ENCODE measurements at regions not wholly inside any gene's neighbourhood (a gene's known extent, or its start where the extent isn't known, plus 50 kb on each side); places are given as distances from the start of the nearest gene placed in this dataset.
A peak's percentile ranks its signal among the peaks of the same experiment; 100 is the strongest.

DNA sequence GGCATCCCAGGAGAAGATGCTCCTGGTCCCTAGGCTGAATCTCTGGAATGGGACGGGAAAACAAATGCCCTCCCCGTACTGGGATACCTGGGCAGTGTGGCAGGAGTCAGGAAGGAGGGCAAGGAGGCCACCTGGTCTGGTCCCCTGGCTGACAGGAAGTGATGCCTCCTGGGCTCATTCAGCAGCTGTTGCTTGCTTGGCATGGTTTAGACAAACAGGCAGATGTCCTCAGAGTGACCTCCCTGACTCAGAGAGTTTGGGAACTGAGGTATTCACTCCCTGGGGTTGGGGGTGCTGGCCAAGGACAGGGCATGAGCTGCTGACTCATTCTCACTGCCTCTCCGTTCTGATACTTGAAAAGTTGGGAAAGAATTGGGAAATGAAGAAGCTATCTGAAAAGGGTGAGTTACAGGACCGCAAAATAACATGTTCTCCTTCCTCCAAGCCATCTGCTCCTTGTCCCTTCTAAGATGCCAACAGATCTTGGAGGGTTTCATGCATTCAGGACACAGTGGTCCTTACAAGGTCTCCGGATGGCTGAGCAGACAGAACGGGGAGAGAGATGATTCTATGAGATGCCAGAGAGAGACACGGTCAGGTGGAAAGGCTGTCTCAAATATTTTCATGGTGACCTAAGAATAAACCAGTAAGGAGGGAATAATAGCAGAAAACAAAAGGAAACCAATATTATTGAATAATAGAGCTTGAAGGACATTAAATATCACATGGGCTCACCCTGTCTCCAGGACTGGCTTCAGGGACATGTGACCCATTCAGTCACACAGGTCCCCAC, 534.5 kb downstream of the BNC2 start:
- CTCF ChIA-PET, result interaction anchor here (1.0 to 1.6 kb wide), 9 partner anchors 10 to 386 kb away, joined by 3 to 5 read pairs (median 3); no protein-coding TSS in a partner anchor
- Histone ChIP-seq H3K27ac (peak overlapping the region; percentile 96), H3K9me3 (peaks cover 7% of the 10 kb centered on the region; the same call in 1 of the 3 replicates), H3K4me1 (peaks cover 38% of the 10 kb centered on the region), H3K4me2 (peak overlapping the region; percentile 70), H3K4me3 (no peak overlapping the region)
- FAIRE-seq (peak; percentile 77), ATAC-seq (peak; percentile 88 to 93), DNase-seq (ENCODE audit: low read depth in 1 of 2, low spot score in 1 of 2) (peak; percentile 95 to 97)
- WGBS (ENCODE audit: missing lambda C conversion rate), result 20% methylated on average over 7 of the region's 7 CpGs
- POLR2A ChIA-PET, result interaction anchor here (0.6 to 2.9 kb wide), 9 partner anchors 8 to 536 kb away, joined by 4 to 17 read pairs (median 7); no protein-coding TSS in a partner anchor
- TF ChIP-seq, protein P1, sequence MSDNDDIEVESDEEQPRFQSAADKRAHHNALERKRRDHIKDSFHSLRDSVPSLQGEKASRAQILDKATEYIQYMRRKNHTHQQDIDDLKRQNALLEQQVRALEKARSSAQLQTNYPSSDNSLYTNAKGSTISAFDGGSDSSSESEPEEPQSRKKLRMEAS (IDR thresholded peaks at IDR 0.05), result peak; percentile 92
- TF ChIP-seq CHD2 (IDR thresholded peaks at IDR 0.05; ENCODE audit: low read length, partially characterized antibody) (no peak), RCOR1 (IDR thresholded peaks at IDR 0.05; ENCODE audit: low read depth, low read length) (no peak), ZNF302 (CRISPR knock-in tag; IDR thresholded peaks at IDR 0.05) (no peak), FOSB (CRISPR knock-in tag; IDR thresholded peaks at IDR 0.05) (no peak; the same call in 1 of the 2 replicates), CBX2 (IDR thresholded peaks at IDR 0.05; ENCODE audit: borderline replicate concordance, low read depth) (no peak), RARB (CRISPR knock-in tag; IDR thresholded peaks at IDR 0.05) (peak; percentile 96), HEYL (CRISPR knock-in tag; IDR thresholded peaks at IDR 0.05) (no peak), HOXB13 (CRISPR knock-in tag; IDR thresholded peaks at IDR 0.05; ENCODE audit: low read depth) (peak; percentile 73; the same call in 1 of the 2 replicates), KDM5A (IDR thresholded peaks at IDR 0.05) (no peak), POLR2AphosphoS2 (conservative IDR thresholded peaks at IDR 0.05; ENCODE audit: low read length) (no peak), TP53 (CRISPR knock-in tag; IDR thresholded peaks at IDR 0.05) (no peak), NPAS2 (CRISPR knock-in tag; IDR thresholded peaks at IDR 0.05; ENCODE audit: borderline replicate concordance) (no peak), MYC (IDR thresholded peaks at IDR 0.05; ENCODE audit: borderline replicate concordance, low read length) (peak; percentile 61; the same call in 1 of the 2 replicates), RFX5 (IDR thresholded peaks at IDR 0.05) (peak; percentile 11; the same call in 1 of the 2 replicates), MAZ (IDR thresholded peaks at IDR 0.05; ENCODE audit: borderline replicate concordance, low read depth, low read length) (no peak), ESRRA (IDR thresholded peaks at IDR 0.05; ENCODE audit: borderline replicate concordance, low read length) (peak; percentile 72; the same call in 1 of the 2 replicates), KDM1A (IDR thresholded peaks at IDR 0.05; ENCODE audit: low read depth) (no peak), EHF (CRISPR knock-in tag; IDR thresholded peaks at IDR 0.05) (no peak), FOSL2 (IDR thresholded peaks at IDR 0.05) (peak; percentile 97), FOSL2 (CRISPR knock-in tag; IDR thresholded peaks at IDR 0.05) (peak; percentile 97), JUN (IDR thresholded peaks at IDR 0.05) (peak; percentile 97 to 98; a peak in 4 of 5 replicates), HOXA7 (CRISPR knock-in tag; IDR thresholded peaks at IDR 0.05) (no peak), TFCP2L1 (CRISPR knock-in tag; IDR thresholded peaks at IDR 0.05) (no peak), NR3C1 (IDR thresholded peaks at IDR 0.05) (no peak; the same call in 2 of the 3 replicates), CEBPB (IDR thresholded peaks at IDR 0.05) (peak; percentile 72 to 91), ZC3H11A (IDR thresholded peaks at IDR 0.05) (no peak), FOXS1 (CRISPR knock-in tag; IDR thresholded peaks at IDR 0.05) (no peak; the same call in 1 of the 2 replicates), HDAC2 (IDR thresholded peaks at IDR 0.05) (no peak)
- TF ChIP-seq, protein P2, sequence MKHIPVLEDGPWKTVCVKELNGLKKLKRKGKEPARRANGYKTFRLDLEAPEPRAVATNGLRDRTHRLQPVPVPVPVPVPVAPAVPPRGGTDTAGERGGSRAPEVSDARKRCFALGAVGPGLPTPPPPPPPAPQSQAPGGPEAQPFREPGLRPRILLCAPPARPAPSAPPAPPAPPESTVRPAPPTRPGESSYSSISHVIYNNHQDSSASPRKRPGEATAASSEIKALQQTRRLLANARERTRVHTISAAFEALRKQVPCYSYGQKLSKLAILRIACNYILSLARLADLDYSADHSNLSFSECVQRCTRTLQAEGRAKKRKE (CRISPR knock-in tag; IDR thresholded peaks at IDR 0.05; ENCODE audit: low read depth), result peak; percentile 96
- TF ChIP-seq, protein P3, sequence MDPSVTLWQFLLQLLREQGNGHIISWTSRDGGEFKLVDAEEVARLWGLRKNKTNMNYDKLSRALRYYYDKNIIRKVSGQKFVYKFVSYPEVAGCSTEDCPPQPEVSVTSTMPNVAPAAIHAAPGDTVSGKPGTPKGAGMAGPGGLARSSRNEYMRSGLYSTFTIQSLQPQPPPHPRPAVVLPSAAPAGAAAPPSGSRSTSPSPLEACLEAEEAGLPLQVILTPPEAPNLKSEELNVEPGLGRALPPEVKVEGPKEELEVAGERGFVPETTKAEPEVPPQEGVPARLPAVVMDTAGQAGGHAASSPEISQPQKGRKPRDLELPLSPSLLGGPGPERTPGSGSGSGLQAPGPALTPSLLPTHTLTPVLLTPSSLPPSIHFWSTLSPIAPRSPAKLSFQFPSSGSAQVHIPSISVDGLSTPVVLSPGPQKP (IDR thresholded peaks at IDR 0.05; ENCODE audit: low read depth, low read length), result no peak
- TF ChIP-seq, protein P4, sequence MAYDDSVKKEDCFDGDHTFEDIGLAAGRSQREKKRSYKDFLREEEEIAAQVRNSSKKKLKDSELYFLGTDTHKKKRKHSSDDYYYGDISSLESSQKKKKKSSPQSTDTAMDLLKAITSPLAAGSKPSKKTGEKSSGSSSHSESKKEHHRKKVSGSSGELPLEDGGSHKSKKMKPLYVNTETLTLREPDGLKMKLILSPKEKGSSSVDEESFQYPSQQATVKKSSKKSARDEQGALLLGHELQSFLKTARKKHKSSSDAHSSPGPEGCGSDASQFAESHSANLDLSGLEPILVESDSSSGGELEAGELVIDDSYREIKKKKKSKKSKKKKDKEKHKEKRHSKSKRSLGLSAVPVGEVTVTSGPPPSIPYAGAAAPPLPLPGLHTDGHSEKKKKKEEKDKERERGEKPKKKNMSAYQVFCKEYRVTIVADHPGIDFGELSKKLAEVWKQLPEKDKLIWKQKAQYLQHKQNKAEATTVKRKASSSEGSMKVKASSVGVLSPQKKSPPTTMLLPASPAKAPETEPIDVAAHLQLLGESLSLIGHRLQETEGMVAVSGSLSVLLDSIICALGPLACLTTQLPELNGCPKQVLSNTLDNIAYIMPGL (CRISPR knock-in tag; IDR thresholded peaks at IDR 0.05; ENCODE audit: borderline replicate concordance), result no peak
- TF ChIP-seq, protein P5, sequence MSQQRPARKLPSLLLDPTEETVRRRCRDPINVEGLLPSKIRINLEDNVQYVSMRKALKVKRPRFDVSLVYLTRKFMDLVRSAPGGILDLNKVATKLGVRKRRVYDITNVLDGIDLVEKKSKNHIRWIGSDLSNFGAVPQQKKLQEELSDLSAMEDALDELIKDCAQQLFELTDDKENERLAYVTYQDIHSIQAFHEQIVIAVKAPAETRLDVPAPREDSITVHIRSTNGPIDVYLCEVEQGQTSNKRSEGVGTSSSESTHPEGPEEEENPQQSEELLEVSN (IDR thresholded peaks at IDR 0.05; ENCODE audit: borderline replicate concordance, low read depth), result peak; percentile 46; the same call in 1 of the 2 replicates
- TF ChIP-seq, protein P6, sequence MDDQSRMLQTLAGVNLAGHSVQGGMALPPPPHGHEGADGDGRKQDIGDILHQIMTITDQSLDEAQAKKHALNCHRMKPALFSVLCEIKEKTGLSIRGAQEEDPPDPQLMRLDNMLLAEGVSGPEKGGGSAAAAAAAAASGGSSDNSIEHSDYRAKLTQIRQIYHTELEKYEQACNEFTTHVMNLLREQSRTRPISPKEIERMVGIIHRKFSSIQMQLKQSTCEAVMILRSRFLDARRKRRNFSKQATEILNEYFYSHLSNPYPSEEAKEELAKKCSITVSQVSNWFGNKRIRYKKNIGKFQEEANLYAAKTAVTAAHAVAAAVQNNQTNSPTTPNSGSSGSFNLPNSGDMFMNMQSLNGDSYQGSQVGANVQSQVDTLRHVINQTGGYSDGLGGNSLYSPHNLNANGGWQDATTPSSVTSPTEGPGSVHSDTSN (IDR thresholded peaks at IDR 0.05), result peak; percentile 82
- TF ChIP-seq, protein P7, sequence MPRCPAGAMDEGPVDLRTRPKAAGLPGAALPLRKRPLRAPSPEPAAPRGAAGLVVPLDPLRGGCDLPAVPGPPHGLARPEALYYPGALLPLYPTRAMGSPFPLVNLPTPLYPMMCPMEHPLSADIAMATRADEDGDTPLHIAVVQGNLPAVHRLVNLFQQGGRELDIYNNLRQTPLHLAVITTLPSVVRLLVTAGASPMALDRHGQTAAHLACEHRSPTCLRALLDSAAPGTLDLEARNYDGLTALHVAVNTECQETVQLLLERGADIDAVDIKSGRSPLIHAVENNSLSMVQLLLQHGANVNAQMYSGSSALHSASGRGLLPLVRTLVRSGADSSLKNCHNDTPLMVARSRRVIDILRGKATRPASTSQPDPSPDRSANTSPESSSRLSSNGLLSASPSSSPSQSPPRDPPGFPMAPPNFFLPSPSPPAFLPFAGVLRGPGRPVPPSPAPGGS (IDR thresholded peaks at IDR 0.05), result peak; percentile 73; the same call in 1 of the 3 replicates
